OCI-LY3 (cell line): ENCODE measurements at regions not wholly inside any gene's neighbourhood (a gene's known extent, or its start where the extent isn't known, plus 50 kb on each side); places are given as distances from the start of the nearest gene placed in this dataset.

Experiments used
- EZH2phosphoT487 ChIP-seq: fragments of 200-600 bp; shearing (Covaris generic); IDR thresholded peaks from 2 replicates; pipeline ENCODE4 v1.6.1; 2018; ENCODE audit warnings: antibody characterized with exemption, mixed run types, low read depth
- TF ChIP-seq, protein P1 (sequence below): fragments of 200-600, 300-600 bp; sonication (generic); IDR thresholded peaks from 2 replicates; pipeline ENCODE4 v1.5.1; 2014; ENCODE audit warnings: antibody characterized with exemption, low read length, low read depth

DNA sequence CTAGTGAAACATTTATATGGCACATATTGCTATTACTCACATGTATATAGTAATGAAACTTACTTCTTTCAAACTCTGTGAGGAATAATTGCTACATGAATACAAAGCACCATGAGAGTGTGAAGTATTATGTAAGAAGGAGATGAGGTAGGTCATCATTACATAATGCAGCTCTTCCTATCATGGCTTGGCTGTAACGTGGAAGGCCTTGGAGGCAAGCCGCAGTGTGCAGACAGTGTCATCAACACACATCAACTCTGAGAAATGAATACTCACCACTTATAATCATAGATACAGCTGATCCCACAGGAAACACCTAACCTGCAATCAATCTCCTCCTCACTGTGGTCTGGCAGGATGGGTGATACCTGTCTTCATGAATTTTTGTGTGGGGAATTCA, 49.9 kb upstream of the CCDC91 start:
- TF ChIP-seq, protein P1, sequence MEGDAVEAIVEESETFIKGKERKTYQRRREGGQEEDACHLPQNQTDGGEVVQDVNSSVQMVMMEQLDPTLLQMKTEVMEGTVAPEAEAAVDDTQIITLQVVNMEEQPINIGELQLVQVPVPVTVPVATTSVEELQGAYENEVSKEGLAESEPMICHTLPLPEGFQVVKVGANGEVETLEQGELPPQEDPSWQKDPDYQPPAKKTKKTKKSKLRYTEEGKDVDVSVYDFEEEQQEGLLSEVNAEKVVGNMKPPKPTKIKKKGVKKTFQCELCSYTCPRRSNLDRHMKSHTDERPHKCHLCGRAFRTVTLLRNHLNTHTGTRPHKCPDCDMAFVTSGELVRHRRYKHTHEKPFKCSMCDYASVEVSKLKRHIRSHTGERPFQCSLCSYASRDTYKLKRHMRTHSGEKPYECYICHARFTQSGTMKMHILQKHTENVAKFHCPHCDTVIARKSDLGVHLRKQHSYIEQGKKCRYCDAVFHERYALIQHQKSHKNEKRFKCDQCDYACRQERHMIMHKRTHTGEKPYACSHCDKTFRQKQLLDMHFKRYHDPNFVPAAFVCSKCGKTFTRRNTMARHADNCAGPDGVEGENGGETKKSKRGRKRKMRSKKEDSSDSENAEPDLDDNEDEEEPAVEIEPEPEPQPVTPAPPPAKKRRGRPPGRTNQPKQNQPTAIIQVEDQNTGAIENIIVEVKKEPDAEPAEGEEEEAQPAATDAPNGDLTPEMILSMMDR, result no peak
- no peak for TF ChIP-seq EZH2phosphoT487
